ENCODE measurements at regions not wholly inside any gene's neighbourhood (a gene's known extent, or its start where the extent isn't known, plus 50 kb on each side); places are given as distances from the start of the nearest gene placed in this dataset.

GRCh38 chr17:27076814-27077213, 217.1 kb upstream of the WSB1 start:
- Histone ChIP-seq H2AFZ (ENCODE audit: low read depth) (no peak overlapping the region), H3K4me3 (ENCODE audit: low read depth in 2 of 2, low read length in 1 of 2) (no peak overlapping the region), H3K9me2 (no peaks in the 10 kb centered on the region), H3K27ac (ENCODE audit: low read depth in 2 of 2, low read length in 1 of 2) (no peak overlapping the region), H3K9ac (no peak overlapping the region), H3K4me1 (ENCODE audit: control insufficient read depth in 1 of 2, insufficient read depth in 2 of 2, low read depth in 1 of 2, low read length in 1 of 2) (no peaks in the 10 kb centered on the region), H3K79me2 (ENCODE audit: insufficient read depth) (peaks cover 55% of the 10 kb centered on the region), H3K4me2 (no peak overlapping the region), H4K20me1 (ENCODE audit: insufficient read depth) (peaks cover 60% of the 10 kb centered on the region), H3K36me3 (replicated peaks in 1 of 2; ENCODE audit: control insufficient read depth in 1 of 2, insufficient read depth in 2 of 2, low read length in 1 of 2) (peaks cover 66 to 85% of the 10 kb centered on the region in 2 experiments), H3F3A (replicated peaks; ENCODE audit: insufficient read depth) (no peaks in the 10 kb centered on the region), H3K9me3 (no peaks in the 10 kb centered on the region), H3K27me3 (ENCODE audit: insufficient read depth) (no peaks in the 10 kb centered on the region)
- CTCF ChIA-PET: no interaction called here
- no peak for TF ChIP-seq EP300 (IDR thresholded peaks at IDR 0.05; ENCODE audit: borderline replicate concordance in 1 of 2, low read depth in 1 of 2, low read length in 1 of 2)
- TF ChIP-seq SMC3 (IDR thresholded peaks at IDR 0.05; ENCODE audit: low read depth, low read length): no peak
- TF ChIP-seq ZBTB33 (IDR thresholded peaks at IDR 0.05; ENCODE audit: borderline replicate concordance, low read depth): no peak
- TF ChIP-seq SIN3A (IDR thresholded peaks at IDR 0.05; ENCODE audit: borderline replicate concordance, low read depth, low read length): no peak
- TF ChIP-seq RFX5 (IDR thresholded peaks at IDR 0.05; ENCODE audit: low read length): no peak
- no peak for TF ChIP-seq EZH2phosphoT487 (IDR thresholded peaks at IDR 0.05; ENCODE audit: borderline replicate concordance, low read depth)
- TF ChIP-seq MXI1 (IDR thresholded peaks at IDR 0.05; ENCODE audit: low read depth, low read length): no peak
- no peak for TF ChIP-seq CTCF (IDR thresholded peaks at IDR 0.05)
- TF ChIP-seq GABPA (IDR thresholded peaks at IDR 0.05; ENCODE audit: low read depth): no peak
- TF ChIP-seq GATA2 (CRISPR knock-in tag; IDR thresholded peaks at IDR 0.05): no peak
- no peak for TF ChIP-seq NFIC (IDR thresholded peaks at IDR 0.05; ENCODE audit: borderline replicate concordance)
- no peak for TF ChIP-seq JUND (IDR thresholded peaks at IDR 0.05)
- TF ChIP-seq USF2 (IDR thresholded peaks at IDR 0.05; ENCODE audit: borderline replicate concordance, low read depth, low read length): no peak
- DNase-seq: no peak
- POLR2A ChIA-PET: no interaction called here

- ChIA-PET POLR2A (interaction anchor here (1.1 kb wide), 1 partner anchor 11 kb away, joined by 3 read pairs; no protein-coding TSS in a partner anchor), CTCF (no interaction called here)
- Histone ChIP-seq H2AFZ (ENCODE audit: low read depth) (no peak overlapping the region), H3K9ac (no peak overlapping the region), H3K4me2 (no peak overlapping the region), H3F3A (replicated peaks; ENCODE audit: insufficient read depth) (no peaks in the 10 kb centered on the region), H4K20me1 (ENCODE audit: insufficient read depth) (peaks cover 74% of the 10 kb centered on the region), H3K27ac (ENCODE audit: low read depth in 2 of 2, low read length in 1 of 2) (no peak overlapping the region), H3K79me2 (ENCODE audit: insufficient read depth) (peaks cover 70% of the 10 kb centered on the region), H3K27me3 (ENCODE audit: insufficient read depth) (no peaks in the 10 kb centered on the region), H3K9me2 (no peaks in the 10 kb centered on the region), H3K9me3 (no peaks in the 10 kb centered on the region), H3K4me3 (ENCODE audit: low read depth in 2 of 2, low read length in 1 of 2) (no peak overlapping the region), H3K36me3 (replicated peaks in 1 of 2; ENCODE audit: control insufficient read depth in 1 of 2, insufficient read depth in 2 of 2, low read length in 1 of 2) (peaks cover 59 to 71% of the 10 kb centered on the region in 2 experiments), H3K4me1 (ENCODE audit: control insufficient read depth in 1 of 2, insufficient read depth in 2 of 2, low read depth in 1 of 2, low read length in 1 of 2) (no peaks in the 10 kb centered on the region)
- WGBS (ENCODE audit: low lambda C conversion rate): 47% methylated on average over 2 of the region's 2 CpGs
- DNase-seq: no peak
- TF ChIP-seq USF2 (IDR thresholded peaks at IDR 0.05; ENCODE audit: borderline replicate concordance, low read depth, low read length) (no peak), JUND (IDR thresholded peaks at IDR 0.05) (no peak), TEAD4 (IDR thresholded peaks at IDR 0.05; ENCODE audit: borderline replicate concordance, insufficient read depth) (no peak), RCOR1 (IDR thresholded peaks at IDR 0.05; ENCODE audit: low read length) (no peak)
These were observed 215.6 kb upstream of the WSB1 start for GRCh38 chr17:27078296-27078695.

Measured in SK-N-SH (cell line).